K562 (cell line): ENCODE measurements at regions not wholly inside any gene's neighbourhood (a gene's known extent, or its start where the extent isn't known, plus 50 kb on each side); places are given as distances from the start of the nearest gene placed in this dataset.

Experiments used
- EWSR1 ChIP-seq: fragments of 450-650 bp; IDR thresholded peaks from 2 replicates; pipeline ENCODE4 v1.6.1; 2018; ENCODE audit warnings: borderline replicate concordance, mild to moderate bottlenecking, low read depth, moderate library complexity; ENCODE audit not compliant: partially characterized antibody
- POLR3G ChIP-seq: IDR thresholded peaks from 2 replicates; pipeline ENCODE4 v1.6.1; 2011; ENCODE audit not compliant: insufficient read length, insufficient replicate concordance; ENCODE audit errors: extremely low read depth
- ZBTB40 ChIP-seq, 2 experiments: fragments of 450-650 bp in 1 of 2; sonication (generic) in 1 of 2; formaldehyde crosslinking in 1 of 2; IDR thresholded peaks; 2 replicates each; pipeline versions ENCODE4 v1.7.1 to v1.9.0; 2016 to 2022; ENCODE audit warnings: inconsistent platforms in 1 of 2, mild to moderate bottlenecking in 1 of 2, missing genetic modification reagents in 1 of 2

- TF ChIP-seq ZBTB40 (IDR thresholded peaks at IDR 0.05): no peak
- no peak for TF ChIP-seq ZBTB40 (CRISPR knock-in tag; IDR thresholded peaks at IDR 0.05)
- TF ChIP-seq EWSR1: no peak
- TF ChIP-seq POLR3G: no peak
Measured at GRCh38 chr14:86539361-86540070, 1009.6 kb downstream of the FLRT2 start (continued).
